HL-60 (cell line): ENCODE measurements at regions not wholly inside any gene's neighbourhood (a gene's known extent, or its start where the extent isn't known, plus 50 kb on each side); places are given as distances from the start of the nearest gene placed in this dataset.
"Not testable (repeated sequence)": the region's sequence is repeated elsewhere in the genome, so short reads cannot be mapped to it uniquely, and the experiment has no call there.

Experiments
- DNase-seq, 2 experiments: peaks; one replicate each; pipeline ENCODE4 v3.0.0-alpha.2; 2010 to 2020; ENCODE audit warnings: low read depth in 1 of 2, low spot score in 1 of 2
- H3K27ac ChIP-seq: fragments of 250-450 bp; sonication (Bioruptor Pico); replicated peaks from 2 replicates; pipeline ENCODE4 v1.5.1; 2020; ENCODE audit warnings: mild to moderate bottlenecking, moderate library complexity
- H3K27me3 ChIP-seq: fragments of 250-450 bp; sonication (Bioruptor Pico); 2 replicates; pipeline ENCODE4 v1.5.1; 2021; ENCODE audit warnings: mild to moderate bottlenecking, moderate library complexity; ENCODE audit not compliant: insufficient read depth, poor library complexity, severe bottlenecking
- H3K4me3 ChIP-seq: replicated peaks from 2 replicates; pipeline ENCODE4 v1.5.1; 2011; ENCODE audit warnings: mild to moderate bottlenecking, control low read depth, low read length; ENCODE audit not compliant: insufficient read depth
- GABPA ChIP-seq: IDR thresholded peaks from 2 replicates; pipeline ENCODE4 v1.6.1; 2012; ENCODE audit warnings: low read depth
- POLR2AphosphoS5 ChIP-seq: IDR thresholded peaks from 2 replicates; pipeline ENCODE4 v1.6.1; 2012; ENCODE audit warnings: low read depth
- SPI1 ChIP-seq: IDR thresholded peaks from 2 replicates; pipeline ENCODE4 v1.6.1; 2012; ENCODE audit warnings: low read depth, mild to moderate bottlenecking, borderline replicate concordance
- TF ChIP-seq, protein P1 (sequence below): IDR thresholded peaks from one replicate; pipeline ENCODE4 v1.5.1; 2011; ENCODE audit warnings: low read length, control low read depth, inconsistent platforms; ENCODE audit not compliant: insufficient read depth
- TF ChIP-seq, protein P2 (sequence below): IDR thresholded peaks from 2 replicates; pipeline ENCODE4 v1.6.1; 2012; ENCODE audit warnings: low read depth; ENCODE audit not compliant: insufficient replicate concordance

DNA sequence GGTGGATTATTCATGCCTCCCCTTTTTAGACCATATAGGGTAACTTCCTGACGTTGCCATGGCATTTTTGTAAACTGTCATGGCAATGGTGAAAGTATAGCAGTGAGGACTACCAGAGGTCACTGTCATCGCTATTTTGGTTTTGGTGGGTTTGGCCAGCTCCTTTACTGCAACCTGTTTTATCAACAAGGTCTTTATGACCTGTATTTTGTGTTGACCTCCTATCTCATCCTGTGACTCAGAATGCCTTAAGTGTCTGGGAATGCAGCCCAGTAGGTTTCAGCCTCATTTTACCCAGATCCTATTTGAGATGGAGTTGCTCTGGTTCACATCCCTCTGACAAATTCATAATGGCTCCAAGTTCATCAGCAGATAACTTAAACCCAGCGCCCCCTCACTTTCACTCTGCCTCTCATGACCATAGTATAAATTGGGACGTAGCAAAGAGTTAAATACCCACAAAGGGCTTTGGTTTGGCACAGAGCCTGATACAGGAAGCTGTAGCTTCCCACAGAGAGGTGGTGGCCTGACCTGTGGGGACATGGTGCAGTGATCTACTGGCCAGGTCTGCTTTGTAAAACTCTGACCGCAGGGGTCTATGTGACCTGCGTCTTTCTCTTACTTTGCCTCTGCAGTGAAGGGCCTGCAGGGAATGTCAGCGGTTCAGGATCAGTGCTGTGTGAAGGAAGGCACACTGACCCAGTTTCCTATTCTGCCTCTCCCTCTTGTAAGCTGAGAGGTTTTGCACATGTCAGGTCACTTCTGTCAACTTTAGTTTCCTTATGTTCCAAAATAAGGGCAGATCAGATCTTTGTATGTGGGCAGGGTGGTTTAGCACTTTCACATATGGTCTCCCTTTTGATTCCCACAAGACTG, 78.1 kb upstream of the ZNF644 start:
- TF ChIP-seq, protein P1, sequence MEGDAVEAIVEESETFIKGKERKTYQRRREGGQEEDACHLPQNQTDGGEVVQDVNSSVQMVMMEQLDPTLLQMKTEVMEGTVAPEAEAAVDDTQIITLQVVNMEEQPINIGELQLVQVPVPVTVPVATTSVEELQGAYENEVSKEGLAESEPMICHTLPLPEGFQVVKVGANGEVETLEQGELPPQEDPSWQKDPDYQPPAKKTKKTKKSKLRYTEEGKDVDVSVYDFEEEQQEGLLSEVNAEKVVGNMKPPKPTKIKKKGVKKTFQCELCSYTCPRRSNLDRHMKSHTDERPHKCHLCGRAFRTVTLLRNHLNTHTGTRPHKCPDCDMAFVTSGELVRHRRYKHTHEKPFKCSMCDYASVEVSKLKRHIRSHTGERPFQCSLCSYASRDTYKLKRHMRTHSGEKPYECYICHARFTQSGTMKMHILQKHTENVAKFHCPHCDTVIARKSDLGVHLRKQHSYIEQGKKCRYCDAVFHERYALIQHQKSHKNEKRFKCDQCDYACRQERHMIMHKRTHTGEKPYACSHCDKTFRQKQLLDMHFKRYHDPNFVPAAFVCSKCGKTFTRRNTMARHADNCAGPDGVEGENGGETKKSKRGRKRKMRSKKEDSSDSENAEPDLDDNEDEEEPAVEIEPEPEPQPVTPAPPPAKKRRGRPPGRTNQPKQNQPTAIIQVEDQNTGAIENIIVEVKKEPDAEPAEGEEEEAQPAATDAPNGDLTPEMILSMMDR: no peak
- no peak for TF ChIP-seq GABPA
- no peak for TF ChIP-seq SPI1
- TF ChIP-seq, protein P2, sequence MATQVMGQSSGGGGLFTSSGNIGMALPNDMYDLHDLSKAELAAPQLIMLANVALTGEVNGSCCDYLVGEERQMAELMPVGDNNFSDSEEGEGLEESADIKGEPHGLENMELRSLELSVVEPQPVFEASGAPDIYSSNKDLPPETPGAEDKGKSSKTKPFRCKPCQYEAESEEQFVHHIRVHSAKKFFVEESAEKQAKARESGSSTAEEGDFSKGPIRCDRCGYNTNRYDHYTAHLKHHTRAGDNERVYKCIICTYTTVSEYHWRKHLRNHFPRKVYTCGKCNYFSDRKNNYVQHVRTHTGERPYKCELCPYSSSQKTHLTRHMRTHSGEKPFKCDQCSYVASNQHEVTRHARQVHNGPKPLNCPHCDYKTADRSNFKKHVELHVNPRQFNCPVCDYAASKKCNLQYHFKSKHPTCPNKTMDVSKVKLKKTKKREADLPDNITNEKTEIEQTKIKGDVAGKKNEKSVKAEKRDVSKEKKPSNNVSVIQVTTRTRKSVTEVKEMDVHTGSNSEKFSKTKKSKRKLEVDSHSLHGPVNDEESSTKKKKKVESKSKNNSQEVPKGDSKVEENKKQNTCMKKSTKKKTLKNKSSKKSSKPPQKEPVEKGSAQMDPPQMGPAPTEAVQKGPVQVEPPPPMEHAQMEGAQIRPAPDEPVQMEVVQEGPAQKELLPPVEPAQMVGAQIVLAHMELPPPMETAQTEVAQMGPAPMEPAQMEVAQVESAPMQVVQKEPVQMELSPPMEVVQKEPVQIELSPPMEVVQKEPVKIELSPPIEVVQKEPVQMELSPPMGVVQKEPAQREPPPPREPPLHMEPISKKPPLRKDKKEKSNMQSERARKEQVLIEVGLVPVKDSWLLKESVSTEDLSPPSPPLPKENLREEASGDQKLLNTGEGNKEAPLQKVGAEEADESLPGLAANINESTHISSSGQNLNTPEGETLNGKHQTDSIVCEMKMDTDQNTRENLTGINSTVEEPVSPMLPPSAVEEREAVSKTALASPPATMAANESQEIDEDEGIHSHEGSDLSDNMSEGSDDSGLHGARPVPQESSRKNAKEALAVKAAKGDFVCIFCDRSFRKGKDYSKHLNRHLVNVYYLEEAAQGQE: no peak
- TF ChIP-seq POLR2AphosphoS5: no peak

DNA sequence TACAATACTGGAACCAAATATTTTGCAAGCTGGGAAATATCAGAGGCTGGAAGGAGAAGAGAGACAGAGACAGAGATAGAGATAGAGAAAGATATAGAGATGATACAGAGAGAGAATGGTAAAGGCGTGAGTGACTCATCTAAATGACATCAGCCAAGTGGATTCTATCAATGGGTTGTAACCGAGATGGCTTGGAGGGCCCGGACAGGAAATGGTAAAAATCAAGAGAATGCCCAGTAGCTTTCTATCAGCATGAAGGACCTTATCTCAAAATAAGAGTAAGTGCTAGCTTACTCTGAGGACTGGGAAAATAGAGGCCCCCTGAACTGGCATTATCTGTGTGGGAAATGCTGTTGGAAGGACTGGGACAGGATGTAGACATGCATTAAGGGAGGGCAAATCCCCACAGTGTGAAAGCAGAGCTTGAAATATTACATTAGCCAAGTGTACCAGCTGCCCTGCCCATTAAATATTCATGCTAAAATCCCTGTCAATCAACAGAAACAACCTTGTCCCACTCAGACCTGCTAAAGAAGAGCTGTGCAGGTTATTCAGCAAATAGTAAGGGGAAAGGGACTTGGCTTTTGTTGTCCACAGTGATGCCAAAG, 76.6 kb upstream of the ZNF644 start:
- H3K27ac ChIP-seq: no peak overlapping the region
- DNase-seq: no peak
- peaks cover 3% of the 10 kb centered on the region for H3K27me3 ChIP-seq
- no peak overlapping the region for H3K4me3 ChIP-seq
- TF ChIP-seq GABPA (no peak), POLR2AphosphoS5 (no peak)
- TF ChIP-seq, protein P1: no peak

More for the DNA sequence above, 78.1 kb upstream of the ZNF644 start:
- no peak for DNase-seq
- Histone ChIP-seq H3K27ac (no peak overlapping the region), H3K4me3 (no peak overlapping the region), H3K27me3 (no peaks in the 10 kb centered on the region)

DNA sequence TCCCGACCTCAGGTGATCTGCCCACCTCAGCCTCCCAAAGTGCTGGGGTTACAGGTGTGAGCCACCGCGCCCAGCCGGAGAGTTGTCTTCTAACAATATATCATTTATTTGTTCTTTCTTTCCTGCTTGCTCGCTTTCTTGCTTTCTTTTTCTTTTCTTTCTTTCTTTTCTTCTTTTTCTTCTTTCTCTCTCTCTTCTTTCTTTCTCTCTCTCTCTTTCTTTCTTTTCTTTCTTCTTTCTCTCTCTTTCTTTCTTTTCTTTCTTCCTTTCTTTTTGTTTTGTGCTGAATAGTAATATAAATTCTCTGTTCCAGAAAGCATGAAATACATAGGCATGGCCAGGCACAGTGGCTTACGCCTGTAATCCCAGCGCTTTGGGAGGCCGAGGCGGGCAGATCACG, 73.5 kb upstream of the ZNF644 start:
- not testable (repeated sequence) for DNase-seq, H3K27ac ChIP-seq, H3K27me3 ChIP-seq, H3K4me3 ChIP-seq

DNA sequence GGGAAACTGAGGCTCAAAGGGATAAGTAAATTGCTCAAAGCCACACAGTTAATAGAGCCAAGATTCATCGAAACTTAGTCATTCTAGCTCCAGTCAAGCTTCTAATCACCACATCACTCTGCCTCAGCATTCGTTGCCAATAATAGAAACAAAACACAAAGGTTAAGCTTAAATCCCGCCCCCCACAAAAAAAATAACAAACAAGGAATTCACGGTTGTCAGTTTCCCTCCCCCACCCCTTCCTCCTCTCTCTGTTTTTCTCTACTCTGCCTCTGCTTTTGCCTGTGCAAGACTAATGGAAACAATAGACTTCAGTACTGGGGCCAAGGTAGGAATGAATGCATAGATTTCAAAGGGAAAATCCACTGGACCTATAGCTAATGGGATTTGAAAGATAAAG, 70.7 kb upstream of the ZNF644 start:
- Histone ChIP-seq H3K27ac (no peak overlapping the region), H3K27me3 (peaks cover 3% of the 10 kb centered on the region), H3K4me3 (no peak overlapping the region)
- no peak for DNase-seq
- TF ChIP-seq, protein P2: no peak
- TF ChIP-seq GABPA (no peak), POLR2AphosphoS5 (no peak), SPI1 (no peak)
- TF ChIP-seq, protein P1: no peak
